Stimulated activated CD4-positive, alpha-beta T cell treated with anti-CD3 and anti-CD28 coated beads, Interleukin-15, amount 100 ng/mL, for 24 hours (primary cell): ENCODE measurements at regions not wholly inside any gene's neighbourhood (a gene's known extent, or its start where the extent isn't known, plus 50 kb on each side); places are given as distances from the start of the nearest gene placed in this dataset.

Source experiments
- DNase-seq: peaks from one replicate; pipeline ENCODE4 v3.0.0-alpha.2; 2020

DNA sequence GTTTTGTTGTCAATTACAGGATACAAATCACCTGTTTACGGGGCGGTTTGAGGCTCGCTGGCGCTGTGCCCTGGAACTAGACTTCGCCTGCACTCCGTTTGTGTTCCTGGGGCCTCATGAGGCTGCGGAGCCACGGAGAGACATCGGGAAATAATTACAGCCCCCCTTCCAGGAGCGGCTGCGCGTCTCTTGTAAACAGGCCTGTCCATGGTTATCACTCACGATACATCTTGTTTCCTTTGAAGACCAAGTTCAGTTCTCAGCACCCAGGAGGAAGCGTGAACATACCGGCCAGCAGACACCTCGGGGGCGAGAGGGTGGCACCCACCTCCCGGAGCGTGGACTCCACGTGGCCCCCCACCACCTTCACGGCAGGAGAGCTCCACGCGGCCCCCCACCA lies 297.1 kb upstream of the IRX4 start:
- DNase-seq, result no peak

DNA sequence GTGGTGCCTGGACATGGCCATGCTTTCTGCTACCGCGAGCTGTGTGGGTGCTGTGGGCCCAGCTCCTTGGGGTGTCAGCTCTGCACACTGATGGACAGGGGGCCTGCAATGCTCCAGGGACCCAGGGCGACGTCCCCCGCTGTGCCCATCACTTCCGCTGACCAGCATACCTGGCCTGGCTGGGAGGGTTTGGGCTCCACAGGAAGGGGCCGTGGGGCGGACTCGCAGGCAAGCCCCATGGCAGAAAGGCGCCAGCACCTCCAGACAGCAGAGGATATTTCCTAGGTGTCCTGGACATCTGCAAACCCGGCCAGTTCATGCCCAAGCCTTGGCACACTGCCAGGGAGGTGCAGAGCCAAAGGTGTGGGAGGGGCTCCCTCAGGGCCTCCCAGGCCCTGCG lies 295.8 kb upstream of the IRX4 start:
- DNase-seq, result no peak

DNA sequence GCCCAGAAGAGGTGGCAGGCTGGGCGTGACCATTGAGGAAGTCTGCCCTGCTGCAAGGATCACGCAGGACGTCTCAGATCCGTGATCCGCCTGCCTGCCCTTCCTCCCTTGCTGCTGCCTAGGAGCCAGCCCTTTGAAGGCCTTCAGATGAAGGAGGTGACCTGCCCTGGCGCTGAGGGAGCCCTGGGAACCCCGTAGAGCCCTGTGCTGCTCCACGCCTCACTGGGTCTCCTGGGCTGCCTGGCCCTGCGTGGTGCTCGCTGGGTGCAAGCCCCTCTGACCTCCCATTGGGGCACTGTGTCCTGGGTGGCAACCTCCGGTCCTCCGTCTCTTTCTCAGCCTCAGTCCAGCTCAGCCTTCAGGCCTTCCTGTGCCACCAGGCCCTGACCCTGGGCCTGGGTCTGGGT lies 295.3 kb upstream of the IRX4 start:
- DNase-seq, result no peak

DNA sequence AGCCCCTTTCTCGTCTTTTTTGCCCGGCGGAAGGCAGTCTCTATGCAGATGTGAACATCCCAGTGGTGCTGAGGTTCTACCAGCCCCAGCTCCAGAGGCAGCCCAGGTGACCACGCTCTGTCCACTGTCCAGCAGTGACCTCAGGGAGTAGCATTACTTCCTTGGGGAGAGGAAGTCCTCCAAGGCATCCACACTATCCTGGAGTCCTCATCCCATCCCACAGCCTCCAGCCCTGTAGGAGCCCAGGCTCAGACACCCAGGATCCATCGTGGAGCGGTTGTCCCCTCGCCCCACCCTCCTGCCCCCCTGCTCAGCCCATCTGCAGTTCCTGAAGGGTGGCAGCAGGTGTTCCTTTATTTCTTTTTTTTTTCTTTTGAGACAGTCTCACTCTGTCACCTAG lies 294.5 kb upstream of the IRX4 start:
- no peak for DNase-seq

DNA sequence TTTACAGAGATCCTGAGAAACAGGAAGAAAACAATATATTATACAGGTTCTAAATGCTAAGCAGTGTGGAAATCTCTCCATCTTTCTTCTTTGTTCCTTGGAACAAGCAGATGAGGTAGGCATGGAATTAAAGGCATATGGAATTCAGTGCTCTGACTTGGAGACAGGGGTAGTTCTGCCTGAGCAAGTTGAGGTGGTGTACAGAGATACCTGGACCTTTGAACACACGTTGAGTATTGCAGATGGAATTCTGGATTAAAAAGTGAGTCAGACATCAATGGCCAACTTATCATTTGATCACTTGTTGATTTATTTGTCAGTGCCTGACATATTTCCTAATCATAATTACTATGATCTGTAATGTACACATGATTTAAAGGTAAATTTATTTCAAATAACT lies 293.9 kb upstream of the IRX4 start:
- no peak for DNase-seq

DNA sequence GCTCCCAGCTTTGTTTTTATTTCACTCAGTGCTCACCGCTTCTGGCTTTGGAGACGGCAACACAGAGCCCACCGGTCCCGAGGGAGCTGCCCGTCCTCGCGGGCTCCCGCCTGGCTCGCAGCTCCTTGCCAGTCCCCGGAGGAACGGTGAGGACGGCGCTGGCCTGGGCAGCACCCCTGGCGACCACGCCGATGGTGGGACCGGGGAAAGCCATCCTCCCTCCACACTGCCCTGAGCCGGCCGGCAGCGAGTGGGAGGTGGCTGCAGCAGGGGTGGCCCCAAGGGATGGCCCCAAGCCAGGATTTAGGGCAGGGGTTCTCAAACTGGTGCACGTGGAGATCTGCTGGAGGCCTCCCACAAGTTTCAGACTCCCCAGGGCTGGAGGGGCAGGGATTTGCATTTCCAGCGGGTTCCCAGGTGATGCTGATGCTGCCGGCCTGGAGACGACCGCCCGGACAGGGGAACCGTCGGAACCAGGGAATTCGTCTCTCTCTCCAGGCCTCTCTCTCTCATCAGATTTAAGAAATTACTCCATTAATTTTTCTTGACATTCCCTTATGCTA lies 293.2 kb upstream of the IRX4 start:
- no peak for DNase-seq

DNA sequence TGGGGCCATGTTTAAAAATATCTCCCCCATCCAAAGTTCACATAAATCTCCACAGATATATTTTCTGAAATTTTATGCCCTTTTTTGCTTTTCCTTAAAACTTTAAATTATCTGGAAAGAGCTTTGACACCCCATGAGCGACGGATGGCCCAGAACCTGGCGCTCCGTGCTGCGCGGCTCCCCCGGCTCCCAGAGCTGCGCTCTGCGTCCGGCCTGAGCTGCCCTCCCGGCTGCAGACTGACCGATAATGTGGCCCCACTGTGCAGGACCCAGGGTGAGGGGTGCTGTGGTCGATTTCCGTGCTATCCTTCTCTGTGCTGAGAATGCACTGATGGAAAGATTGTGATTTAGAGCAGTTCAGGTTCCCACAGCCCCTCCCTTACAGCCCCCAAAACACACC lies 292.3 kb upstream of the IRX4 start:
- no peak for DNase-seq

DNA sequence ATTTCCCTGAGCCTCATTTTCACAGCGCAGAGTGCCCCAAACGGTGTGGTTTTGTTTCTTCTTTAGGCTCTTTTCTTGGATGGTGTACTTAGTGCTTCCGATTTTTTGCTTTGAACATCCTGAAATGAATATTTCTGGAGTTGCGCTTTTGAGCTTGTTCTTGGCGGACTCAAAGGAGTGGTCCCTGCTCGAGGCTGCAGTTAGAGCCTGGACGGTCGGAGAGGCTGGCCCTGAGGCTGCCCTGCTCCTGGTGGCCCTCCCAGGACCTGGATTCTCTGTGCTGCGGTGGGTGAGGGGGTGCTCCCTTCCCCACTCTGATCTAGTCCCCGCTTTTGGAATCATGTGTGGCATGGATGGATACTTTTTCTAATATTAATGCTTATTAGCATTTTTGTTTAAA lies 291.8 kb upstream of the IRX4 start:
- no peak for DNase-seq

DNA sequence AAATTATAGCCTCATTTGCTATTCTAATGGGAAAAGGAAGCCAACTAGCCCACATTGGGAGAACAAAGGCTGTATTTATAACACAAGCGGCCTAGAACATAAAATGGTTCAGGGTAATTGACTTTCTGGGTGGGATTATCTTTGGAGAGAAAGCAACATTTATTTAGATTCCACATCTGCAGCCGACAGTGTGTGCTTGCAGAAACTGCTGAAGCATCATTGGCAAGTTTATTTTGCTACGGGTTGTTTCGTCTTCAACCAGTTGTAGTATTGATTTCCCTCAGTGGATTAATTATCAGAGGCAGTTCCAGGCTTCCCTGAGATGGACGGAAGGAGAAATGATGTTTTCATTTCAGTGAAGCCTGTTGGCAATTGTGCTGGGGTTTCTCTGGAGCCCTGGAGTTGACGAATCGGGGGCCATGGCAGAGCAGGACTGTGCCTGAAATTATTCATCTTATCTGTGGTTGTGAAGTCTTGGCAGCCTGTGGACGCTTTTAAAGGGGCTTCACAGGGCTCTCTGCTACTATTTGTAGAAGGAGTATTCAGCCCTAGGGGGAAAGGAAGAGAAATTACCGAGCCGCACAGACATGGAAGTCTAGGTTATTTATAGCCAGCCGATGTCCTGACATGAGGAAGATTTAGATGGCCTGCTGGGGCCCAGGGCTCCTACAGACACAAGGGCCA lies 290.6 kb upstream of the IRX4 start:
- no peak for DNase-seq

DNA sequence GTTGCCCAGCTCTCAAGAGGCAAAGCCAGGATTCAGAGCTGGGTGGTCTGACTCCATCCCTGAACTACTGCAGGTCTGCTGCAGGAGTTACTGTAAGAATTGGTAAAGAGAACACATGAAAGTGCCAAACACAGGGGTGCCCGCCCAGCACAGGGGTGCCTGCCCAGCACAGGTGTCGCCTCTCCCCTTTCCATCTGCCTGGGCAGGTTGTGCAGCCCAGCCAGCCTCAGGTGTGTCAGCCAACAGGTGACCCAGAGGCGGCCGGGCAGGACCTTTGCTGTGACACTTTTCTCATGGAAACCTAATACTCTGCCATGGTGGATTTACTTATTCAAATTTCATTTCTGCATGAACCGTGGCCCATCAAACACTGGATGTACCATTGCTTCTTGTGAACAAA lies 289.7 kb upstream of the IRX4 start:
- no peak for DNase-seq

DNA sequence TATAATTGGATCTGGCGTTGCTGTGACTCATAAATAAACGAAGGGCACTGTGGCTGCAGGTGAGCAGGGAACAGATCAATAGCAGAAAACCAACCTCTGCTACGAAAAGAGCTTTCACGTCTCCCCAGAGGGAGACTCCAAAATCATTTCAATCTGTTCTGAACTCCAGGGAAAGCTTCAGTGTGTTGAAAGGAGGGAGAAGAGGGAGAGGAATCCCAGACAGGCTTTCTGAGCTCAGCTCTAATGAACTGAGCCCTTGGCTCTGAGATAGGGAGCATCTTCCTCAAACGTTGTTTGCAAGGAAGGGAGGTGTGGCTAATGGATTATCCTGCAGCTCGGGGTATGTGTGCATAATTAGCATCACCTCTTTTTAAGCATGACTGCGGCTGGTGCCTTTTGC lies 288.0 kb upstream of the IRX4 start:
- DNase-seq, result no peak

DNA sequence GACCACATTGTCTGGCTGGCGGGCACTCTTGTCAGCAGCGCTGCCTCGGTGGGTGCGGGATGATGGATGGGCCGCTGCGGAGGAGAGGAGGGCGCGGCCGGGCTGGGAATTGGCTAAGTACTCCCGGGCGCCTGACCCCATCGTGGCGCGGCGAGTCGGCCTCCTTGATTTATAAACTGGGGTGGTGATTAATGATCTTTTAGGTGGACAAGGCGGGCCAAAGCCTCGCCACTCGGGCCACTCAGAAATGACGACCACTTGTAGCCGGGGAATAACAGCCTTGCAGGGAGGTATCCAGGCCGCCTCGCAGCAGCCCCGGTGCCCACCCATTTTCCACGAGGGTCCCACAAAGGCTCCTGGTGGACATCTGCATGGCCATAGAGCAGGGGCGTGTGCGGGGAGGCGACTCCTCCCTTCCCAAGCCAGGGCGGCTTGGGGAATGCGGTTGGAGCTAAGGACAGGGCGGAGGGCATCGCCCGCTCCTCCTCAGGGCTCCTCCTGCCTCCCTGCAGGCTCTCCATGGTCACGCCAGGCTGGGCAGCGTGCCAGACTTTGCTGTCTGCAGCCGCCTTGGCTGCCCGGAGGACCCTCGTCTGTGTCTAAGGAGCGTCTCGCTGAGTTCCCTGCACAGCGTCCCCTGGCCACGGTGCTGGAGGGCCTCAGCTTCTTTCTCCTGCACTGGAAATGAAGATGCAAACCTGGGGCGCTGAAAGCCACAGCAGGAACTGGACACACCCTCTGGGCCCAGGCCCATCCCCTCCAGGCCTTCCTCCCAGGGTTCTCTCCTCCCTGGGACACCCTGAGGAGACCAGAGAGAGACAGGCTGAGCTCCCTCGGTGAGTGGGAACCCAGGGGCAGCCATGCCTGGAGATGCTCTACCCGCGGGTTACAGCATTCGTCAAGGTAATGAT lies 287.4 kb upstream of the IRX4 start:
- DNase-seq, result no peak

DNA sequence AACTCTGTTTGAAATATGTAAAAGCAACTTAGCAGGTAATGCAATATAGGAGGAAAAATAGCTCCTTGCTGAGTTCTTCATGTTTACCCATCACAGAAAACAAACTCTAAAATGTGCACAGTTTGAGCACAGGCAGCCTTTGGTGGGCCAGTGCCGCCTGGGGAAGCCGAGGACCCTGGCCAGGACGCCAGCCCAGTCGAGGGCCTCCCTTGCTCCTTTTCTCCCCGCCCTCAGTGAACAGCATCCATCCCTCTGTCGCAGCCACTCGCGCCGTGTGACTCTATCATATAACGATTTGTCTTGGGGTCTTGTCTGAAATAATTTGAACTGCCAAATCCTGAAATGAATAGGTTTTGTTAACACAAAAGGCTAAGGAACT lies 286.7 kb upstream of the IRX4 start:
- no peak for DNase-seq

DNA sequence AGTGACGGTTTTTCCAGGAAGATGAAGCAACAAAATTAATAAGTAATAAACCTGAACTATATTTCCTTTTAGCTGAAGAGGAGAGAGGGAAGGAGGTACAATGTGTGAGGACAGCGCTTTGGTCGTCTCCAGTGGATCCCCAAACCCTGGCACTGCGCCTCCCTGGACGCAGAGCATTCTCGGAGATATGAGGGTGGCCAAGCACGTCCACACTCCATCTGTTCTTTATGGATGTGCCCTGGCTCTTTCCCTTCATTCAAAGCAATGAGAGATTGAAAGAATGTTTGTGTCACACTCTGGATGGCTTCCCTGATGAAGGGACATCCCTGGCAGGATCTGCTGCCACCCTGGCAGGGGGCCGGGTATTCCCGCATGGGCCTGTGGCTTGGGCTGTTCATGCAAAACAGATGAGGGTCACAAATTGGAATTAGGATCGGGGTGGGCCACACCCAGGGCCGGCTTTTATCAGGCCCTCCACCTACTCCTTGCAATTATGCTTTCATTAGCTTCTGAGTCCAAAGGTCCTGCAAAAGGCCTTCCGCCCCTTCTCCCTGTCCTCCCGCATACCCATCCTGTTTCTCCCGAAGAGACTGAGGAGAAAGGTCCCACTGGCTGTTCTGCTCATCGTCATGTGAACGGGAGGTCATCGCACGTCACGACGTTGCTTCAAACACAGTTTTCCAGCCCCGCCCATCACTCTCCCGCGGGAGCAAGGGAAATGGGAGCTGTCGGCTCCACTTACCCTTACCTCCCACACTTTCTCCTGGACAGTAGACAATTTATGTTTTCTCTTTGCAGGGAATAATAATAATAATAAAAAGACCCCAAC lies 286.1 kb upstream of the IRX4 start:
- no peak for DNase-seq

DNA sequence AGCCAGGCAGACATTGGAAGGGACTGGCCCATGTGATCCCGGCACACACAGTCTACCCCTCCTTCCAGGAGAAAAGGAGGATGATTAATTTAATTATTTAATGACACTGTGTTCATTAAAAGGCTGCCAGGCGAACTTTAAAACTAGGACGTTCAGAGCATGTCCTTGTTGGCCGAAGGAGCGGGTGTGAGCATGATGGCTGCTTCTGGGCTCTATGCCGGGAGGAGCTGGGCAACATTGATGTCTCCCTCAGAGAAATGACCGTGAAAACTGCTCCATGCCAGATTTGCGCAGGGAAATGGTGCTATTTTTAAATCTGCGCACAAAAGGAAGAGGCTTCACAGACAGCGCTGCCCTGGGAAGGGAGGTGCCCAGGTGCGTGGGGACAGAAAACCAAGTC lies 284.9 kb upstream of the IRX4 start:
- DNase-seq, result no peak

DNA sequence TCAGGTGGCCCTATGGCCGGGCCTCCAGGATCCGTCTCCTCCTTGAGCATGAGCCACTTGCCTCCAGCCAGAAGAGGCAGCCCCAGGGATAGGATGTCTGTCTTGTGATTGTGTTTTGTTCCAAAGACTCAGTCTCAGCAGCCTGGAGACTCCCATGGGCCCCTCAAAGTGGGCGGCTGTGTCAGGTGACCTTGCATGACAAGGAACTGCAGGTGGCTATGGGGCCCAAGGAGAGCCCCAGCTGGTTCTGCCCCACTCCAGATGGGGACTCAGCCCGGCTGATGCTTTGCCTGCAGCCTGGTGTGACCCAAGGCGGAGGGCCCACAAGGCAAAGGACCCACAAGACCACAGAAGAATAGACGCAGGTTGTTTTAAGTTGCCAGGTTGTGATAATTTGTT lies 284.3 kb upstream of the IRX4 start:
- DNase-seq, result no peak

DNA sequence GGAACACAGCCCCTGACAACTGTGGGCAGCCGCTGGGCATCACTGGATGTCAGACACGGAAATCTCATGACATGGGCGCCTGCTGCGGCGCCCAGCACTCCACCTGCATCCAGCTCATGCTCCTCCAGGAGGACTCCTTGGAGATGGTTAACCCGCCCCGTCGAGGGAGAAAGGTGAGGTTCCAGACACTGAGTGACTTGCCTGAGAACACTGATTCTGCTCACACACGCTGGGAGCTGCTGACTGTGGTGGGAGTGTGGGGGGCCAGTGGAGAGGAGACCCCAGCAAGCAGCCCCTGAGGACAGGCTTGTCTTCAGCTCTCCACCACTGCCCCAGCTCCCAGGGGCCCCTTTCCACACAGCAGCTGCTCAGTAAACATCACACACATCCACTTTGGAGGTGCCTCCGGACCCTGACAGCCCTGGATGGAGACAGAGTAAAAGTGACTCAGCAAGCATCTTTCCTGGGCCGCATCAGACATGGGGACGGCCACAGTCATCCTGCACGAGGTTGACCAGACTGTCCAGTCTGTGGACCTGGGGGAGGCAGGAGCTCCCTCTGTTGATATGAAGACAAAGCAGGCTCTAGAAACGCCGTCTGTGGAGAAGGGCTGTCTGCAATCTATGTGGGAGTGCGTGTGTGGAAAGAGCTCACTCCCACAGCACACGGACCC lies 283.7 kb upstream of the IRX4 start:
- no peak for DNase-seq

DNA sequence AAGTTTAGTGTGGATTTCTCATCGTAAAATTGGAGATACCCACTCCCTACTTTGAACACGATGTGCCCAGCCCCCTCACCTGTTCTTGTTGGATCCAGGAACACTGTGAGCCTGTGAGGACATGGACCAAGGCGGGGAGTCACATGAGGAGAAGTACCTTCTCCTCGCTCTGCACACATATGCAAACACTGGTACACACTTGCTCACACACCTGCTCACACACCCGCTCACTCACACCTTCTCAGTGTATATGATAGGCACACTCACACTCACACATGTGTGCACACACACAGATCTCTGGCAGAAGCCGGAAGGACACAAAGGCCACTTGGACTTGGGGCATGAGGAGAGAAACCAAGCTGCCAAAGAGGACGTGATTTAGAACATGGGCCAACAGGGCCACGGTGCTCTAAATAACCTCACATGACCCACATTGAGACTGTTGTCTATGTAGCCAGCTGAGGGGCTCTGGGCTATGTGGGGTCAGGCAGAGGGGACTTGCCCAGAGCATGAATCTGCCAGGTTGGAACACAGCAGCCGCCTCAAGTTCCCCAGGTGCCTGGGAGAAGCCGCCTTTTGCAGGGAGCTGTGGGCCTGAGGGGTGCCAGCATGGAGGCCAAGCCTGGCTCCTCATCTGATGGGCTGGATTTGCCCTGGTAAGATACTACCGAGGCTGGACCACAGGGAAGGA lies 283.0 kb upstream of the IRX4 start:
- DNase-seq, result no peak

DNA sequence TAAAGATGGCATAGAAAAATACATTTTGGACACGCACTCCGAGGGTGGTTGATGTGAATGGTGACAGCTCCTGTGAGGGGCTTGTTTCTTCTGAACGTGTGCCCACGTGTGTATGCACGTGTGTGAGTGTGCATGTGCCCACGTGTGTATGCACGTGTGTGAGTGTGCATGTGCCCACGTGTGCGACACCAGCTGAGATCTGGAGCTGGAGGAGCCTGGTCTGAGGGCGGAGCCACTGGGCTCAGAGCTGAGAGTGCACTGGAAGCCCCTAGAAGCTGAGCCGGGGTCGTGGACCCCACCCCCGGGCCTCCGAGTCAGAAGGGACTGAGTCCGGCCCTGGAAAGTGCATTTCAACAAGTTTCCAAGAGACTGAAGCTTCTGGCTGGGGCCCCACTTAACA lies 282.5 kb upstream of the IRX4 start:
- DNase-seq, result no peak

DNA sequence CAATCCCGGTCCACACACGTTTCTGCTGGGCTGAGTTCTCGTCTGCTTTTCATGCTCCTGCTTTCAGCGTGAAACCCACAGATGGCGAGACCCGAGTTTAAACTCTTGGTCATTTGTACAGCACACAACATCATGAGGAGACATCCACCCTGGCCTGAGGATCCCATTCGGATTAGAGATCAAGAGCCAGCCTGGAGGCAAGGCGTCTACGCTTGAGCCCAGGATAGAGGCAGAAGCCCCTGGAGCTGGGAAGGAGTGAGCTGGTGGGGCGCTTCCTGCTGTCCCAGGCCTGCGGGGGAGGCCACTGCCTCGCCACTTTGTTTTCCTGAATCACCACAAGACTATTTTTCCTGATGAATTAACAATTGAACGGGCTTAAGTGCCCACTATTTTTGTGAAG lies 281.9 kb upstream of the IRX4 start:
- no peak for DNase-seq

DNA sequence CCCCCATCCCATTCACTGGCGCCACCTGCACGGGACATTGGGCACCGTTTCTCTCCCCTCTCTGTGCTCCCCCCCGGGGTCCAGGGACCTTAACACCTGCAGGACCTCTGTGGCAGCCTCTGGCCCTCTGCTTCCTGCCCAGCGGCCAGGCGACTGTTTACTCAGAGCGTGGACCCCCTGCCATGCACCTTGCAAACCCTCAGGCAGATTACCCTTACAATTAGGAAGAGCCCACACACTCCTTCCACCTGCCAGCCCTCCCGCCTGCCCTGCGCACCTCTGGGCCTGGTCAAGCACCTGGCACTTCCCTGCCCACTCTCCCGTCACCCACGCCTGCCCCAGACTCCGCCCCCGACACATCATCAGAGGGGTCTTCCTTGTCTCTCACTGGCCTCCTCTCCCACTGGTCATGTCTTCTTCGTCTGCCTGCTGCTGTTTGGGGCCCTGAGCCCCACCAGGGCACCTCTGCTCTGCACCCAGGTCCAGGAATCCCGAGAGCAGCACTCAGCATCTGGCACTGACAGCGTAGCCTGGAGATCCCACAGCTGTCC lies 281.3 kb upstream of the IRX4 start:
- no peak for DNase-seq
